Femur (tissue), 1 donor: ENCODE measurements at regions not wholly inside any gene's neighbourhood (a gene's known extent, or its start where the extent isn't known, plus 50 kb on each side); places are given as distances from the start of the nearest gene placed in this dataset.
A peak's percentile ranks its signal among the peaks of the same experiment; 100 is the strongest.

Source experiments
- DNase-seq: peaks from one replicate; pipeline ENCODE4 v3.0.0-alpha.2; 2017

DNA sequence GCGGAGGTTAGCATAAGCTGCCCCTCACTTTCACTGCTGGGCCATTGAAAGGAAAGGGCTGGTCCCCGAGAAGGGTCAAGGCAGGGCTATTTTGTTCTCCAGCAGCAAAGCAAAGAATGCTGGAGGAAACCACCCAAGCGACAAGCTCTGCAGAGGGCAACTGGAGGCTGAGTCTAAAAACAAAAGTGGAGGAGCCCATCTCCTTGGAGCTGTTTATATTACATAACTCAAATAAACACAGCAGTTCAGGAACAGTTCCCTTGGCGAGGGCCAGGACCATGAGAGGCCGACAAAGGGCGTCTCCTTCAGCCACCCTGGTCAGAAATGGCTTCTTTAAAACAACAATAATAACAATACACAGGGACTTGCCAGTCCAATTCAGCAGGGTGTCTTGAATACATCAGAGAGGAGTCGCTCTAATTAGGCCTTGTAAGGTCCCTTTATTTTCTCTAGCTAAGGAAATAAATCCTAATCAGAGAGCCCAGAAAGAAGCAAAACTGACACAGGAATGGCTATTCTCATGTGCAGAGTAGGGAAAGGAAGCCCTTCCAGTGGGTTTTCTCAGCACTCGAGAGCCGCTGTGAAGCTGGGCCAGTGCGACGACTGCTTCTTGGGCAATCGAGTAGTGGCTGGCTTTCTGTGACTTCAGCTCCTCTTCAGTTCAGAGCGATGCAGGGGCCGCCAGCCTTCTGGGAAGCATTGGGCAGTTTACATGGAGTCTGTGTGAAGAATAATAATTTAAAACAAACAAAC, 57.0 kb upstream of the TARBP1 start:
- DNase-seq, result peak; percentile 81

DNA sequence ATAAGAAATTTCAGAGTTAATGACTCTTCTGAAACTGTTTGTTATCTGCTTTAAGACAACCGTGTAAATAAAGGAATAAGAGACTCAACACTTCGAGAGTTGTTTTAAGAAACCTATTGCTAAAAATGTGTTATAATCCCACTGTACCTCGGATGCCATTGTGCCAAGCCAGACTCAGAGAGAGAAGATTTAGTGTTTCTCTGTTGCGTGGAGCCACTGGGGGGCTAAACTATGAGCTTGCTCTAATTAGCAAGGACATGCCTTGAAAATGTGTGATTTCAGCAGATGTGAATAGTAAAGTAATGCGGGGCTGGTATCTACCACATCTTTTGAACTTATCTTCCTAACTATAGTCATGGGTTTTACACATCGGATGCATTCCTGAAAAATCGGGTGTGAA, 56.2 kb upstream of the TARBP1 start:
- DNase-seq, result no peak

- peak; percentile 96 for DNase-seq
Measured at GRCh38 chr1:234533975-234534876, 55.2 kb upstream of the TARBP1 start.

GRCh38 chr1:234533034-234533891, 54.3 kb upstream of the TARBP1 start:
- peak; percentile 88 for DNase-seq

GRCh38 chr1:234532503-234532922, 53.5 kb upstream of the TARBP1 start:
- DNase-seq, result no peak

DNA sequence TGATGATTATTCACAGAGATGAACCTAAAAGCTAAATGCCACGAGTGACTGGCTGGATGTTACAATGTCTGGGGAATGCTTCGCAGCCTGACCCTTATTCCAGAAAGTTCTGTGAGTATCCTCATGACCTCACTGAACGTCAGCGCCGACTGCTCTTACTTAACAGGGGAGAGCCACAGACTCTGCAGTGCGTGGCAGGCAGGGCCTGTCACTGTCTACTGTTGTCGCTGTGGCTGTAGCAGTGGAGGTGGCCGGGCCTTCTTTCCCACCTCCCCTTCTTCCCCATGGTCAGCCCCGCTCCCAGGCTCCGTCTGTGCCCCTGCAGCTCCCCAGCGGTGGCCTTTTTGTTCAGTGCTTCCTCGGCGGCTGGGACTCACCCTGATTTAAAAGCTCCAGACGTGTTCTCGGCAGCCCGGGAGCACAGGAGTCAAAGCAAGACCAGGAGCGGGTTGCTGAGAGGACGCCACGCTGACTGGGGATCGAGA, 52.2 kb upstream of the TARBP1 start:
- no peak for DNase-seq

- no peak for DNase-seq
Measured at GRCh38 chr1:234530672-234531071, 51.7 kb upstream of the TARBP1 start.

- no peak for DNase-seq
Measured at GRCh38 chr1:234529950-234530237, 50.9 kb upstream of the TARBP1 start.

DNA sequence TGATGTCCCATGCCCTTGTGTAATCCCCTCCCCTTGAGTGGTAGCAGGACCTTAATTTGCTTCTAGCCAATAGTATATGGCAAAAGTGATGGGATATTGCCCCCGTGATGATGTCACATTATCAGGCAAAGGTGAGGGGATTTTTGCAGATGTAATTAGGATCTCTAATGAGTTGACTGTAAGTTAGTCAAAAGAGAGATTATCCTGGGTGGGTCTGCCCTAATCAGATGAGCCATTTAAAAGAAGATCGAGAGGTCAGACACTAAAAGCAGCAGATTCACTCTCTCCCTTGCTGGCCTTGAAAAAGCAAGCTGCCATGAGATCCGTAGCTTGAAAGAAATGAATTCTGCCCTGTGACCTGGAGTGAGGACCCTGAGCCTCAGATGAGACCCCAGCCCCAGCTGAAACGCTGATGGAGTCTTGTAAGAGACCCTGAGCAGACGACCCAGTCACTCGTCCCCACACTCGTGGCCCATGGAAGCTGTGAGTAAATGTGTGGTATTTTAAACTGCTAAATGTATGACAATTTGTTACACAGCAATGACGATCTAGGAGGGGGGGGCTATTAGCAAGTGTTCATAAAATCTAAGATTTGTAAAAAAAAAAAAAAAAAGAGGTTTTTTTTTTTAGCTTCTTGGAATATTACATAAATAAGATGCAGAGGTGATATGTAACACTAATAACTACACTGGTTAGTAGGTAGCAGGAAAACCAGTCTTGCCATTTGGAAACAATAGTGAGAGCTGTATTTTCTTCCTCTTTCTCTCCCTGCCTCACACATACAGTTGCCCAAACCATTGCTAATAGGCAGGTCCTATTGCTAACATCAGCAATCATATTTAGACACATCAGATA, 50.3 kb upstream of the TARBP1 start:
- no peak for DNase-seq
